B cell (primary cell): ENCODE measurements at regions not wholly inside any gene's neighbourhood (a gene's known extent, or its start where the extent isn't known, plus 50 kb on each side); places are given as distances from the start of the nearest gene placed in this dataset.

Source experiments
- ATAC-seq: fragments of 200-7000 bp; cut with Tn5 transposase; one replicate; pipeline ENCODE4 v1.10.0; 2021; ENCODE audit warnings: low read depth, mild to moderate bottlenecking, moderate number of reproducible peaks, moderate library complexity
- CTCF ChIA-PET: fragments of 350-600 bp; sonication (Branson Sonifier 250); formaldehyde crosslinking; loops from one replicate; lab custom pipeline; 2021; ENCODE audit warnings: antibody characterized with exemption, inconsistent platforms; lab: Charles Lee
- POLR2A ChIA-PET: fragments of 350-600 bp; sonication (Branson Sonifier 250); formaldehyde crosslinking; loops from one replicate; lab custom pipeline; 2021; ENCODE audit warnings: antibody characterized with exemption; lab: Charles Lee
- DNase-seq: peaks from one replicate; pipeline ENCODE4 v3.0.0; 2013
- H2AFZ ChIP-seq: 2 replicates; pipeline ENCODE4 v1.6.1; 2012; ENCODE audit warnings: mild to moderate bottlenecking, low read depth, low read length; ENCODE audit not compliant: insufficient read depth, poor library complexity, severe bottlenecking
- H3K27ac ChIP-seq, 2 donors: 1 replicate in 1 of 2; 2 replicates in 1 of 2; pipeline ENCODE4 v1.5.1; 2012 to 2013; ENCODE audit warnings: low read length in 2 of 2, mild to moderate bottlenecking in 2 of 2, moderate library complexity in 1 of 2
- H3K27me3 ChIP-seq, 4 experiments: fragments of 200-600 bp in 1 of 4; sonication (generic) in 1 of 4; replicated peaks in 1 of 4; 1 replicate in 2 of 4; 2 replicates in 2 of 4; pipeline versions ENCODE4 v1.6.1 to v1.7.0; 2013 to 2016; ENCODE audit warnings: low read length in 3 of 4, mild to moderate bottlenecking in 2 of 4, mixed read lengths in 1 of 4, moderate library complexity in 1 of 4; ENCODE audit not compliant: insufficient read depth in 4 of 4, control insufficient read depth in 3 of 4; ENCODE audit errors: control extremely low read depth in 1 of 4
- H3K36me3 ChIP-seq, 2 experiments: replicated peaks in 1 of 2; 1 replicate in 1 of 2; 2 replicates in 1 of 2; pipeline versions ENCODE4 v1.6.1 to v1.7.1; 2013; ENCODE audit warnings: low read length in 1 of 2; ENCODE audit not compliant: insufficient read depth in 2 of 2, control insufficient read depth in 1 of 2; ENCODE audit errors: control extremely low read depth in 1 of 2, extremely low read depth in 1 of 2
- H3K4me1 ChIP-seq, 2 donors: fragments of 200-600 bp in 1 of 2; sonication (generic) in 1 of 2; 1 replicate in 1 of 2; 2 replicates in 1 of 2; pipeline versions ENCODE4 v1.5.1 to v1.6.1; 2013 to 2017; ENCODE audit warnings: low read length in 2 of 2; ENCODE audit not compliant: control insufficient read depth in 2 of 2, insufficient read depth in 2 of 2
- H3K4me2 ChIP-seq: replicated peaks from 2 replicates; pipeline ENCODE3; 2012; ENCODE audit warnings: mild to moderate bottlenecking, low read depth, low read length; ENCODE audit not compliant: poor library complexity, severe bottlenecking
- H3K4me3 ChIP-seq, 5 experiments: fragments of 200-600 bp in 1 of 5; sonication (generic) in 1 of 5; 1 replicate in 3 of 5; 2 replicates in 2 of 5; pipeline versions ENCODE4 v1.5.1 to v1.7.0; 2011 to 2016; ENCODE audit warnings: low read length in 4 of 5, mild to moderate bottlenecking in 4 of 5, low read depth in 2 of 5, control low read depth in 1 of 5, moderate library complexity in 1 of 5; ENCODE audit not compliant: insufficient read depth in 1 of 5; ENCODE audit errors: control extremely low read depth in 1 of 5, extremely low read depth in 1 of 5
- H3K79me2 ChIP-seq: fragments of 200-600 bp; sonication (generic); one replicate; pipeline ENCODE4 v1.6.0; 2016; ENCODE audit warnings: low read length; ENCODE audit not compliant: control insufficient read depth, insufficient read depth
- H3K9ac ChIP-seq: fragments of 200-600 bp; sonication (generic); 2 replicates; pipeline ENCODE4 v1.6.1; 2017; ENCODE audit warnings: mild to moderate bottlenecking, low read length, moderate library complexity
- H3K9me3 ChIP-seq, 3 donors: one replicate each; pipeline versions ENCODE4 v1.6.1 to v1.7.1; 2013; ENCODE audit warnings: low read length in 2 of 3; ENCODE audit not compliant: control insufficient read depth in 2 of 3, insufficient read depth in 1 of 3; ENCODE audit errors: control extremely low read depth in 1 of 3
- H4K20me1 ChIP-seq: 2 replicates; pipeline ENCODE4 v1.6.0; 2012; ENCODE audit warnings: mild to moderate bottlenecking, low read length; ENCODE audit not compliant: insufficient read depth, control insufficient read depth, poor library complexity, severe bottlenecking
- H3K27ac Mint-ChIP-seq: one replicate; pipeline ENCODE4 v1.8.0; 2021; ENCODE audit warnings: mixed read lengths
- H3K27me3 Mint-ChIP-seq: one replicate; pipeline ENCODE4 v1.8.0; 2021; ENCODE audit warnings: mixed read lengths
- H3K4me1 Mint-ChIP-seq: one replicate; pipeline ENCODE4 v1.8.0; 2021; ENCODE audit warnings: mixed read lengths
- H3K4me3 Mint-ChIP-seq: one replicate; pipeline ENCODE4 v1.8.0; 2021; ENCODE audit warnings: mixed read lengths
- H3K9me3 Mint-ChIP-seq: one replicate; pipeline ENCODE4 v1.8.0; 2022; ENCODE audit warnings: mixed read lengths; ENCODE audit not compliant: insufficient read depth
- EZH2 ChIP-seq: IDR thresholded peaks from 2 replicates; pipeline ENCODE4 v1.6.1; 2012; ENCODE audit warnings: borderline replicate concordance, low read depth, mild to moderate bottlenecking, moderate library complexity, low read length; ENCODE audit not compliant: insufficient read depth, poor library complexity, severe bottlenecking
- WGBS: methylation state at CpG from one replicate; pipeline ENCODE4 v1.1.5; 2013; ENCODE audit warnings: missing lambda C conversion rate; ENCODE audit not compliant: insufficient coverage; 5-methylcytosine and 5-hydroxymethylcytosine counted together
- intact Hi-C: fragments of 100-400 bp; cut with micrococcal nuclease; formaldehyde crosslinking; loops from one replicate; pipeline ENCODE4 v1.10.0; 2022
- TF ChIP-seq, protein P1 (sequence below): fragments of 200-600 bp; IDR thresholded peaks from one replicate; pipeline ENCODE4 v1.8.0; 2022; ENCODE audit warnings: antibody characterized with exemption, mild to moderate bottlenecking

DNA sequence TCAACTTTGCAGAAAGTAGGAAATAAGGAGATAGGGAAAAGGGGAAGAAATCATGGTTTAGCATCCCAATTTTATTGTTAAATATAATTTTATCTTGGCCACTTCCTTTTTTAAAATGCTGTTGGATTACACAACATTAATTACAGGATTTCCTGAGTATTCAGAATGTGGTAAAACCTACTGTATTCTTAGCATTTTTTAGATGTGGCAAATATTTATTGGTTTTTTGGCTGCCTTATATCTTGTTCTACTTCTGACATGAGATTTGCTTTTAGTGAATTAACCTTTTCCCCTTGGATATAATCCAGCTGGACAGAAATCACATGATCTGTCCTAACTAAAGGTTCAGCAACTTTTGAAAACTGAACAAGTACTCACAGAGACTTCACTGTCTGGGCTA lies 104.9 kb downstream of the PTGS2 start:
- H3K9ac ChIP-seq: no peak overlapping the region
- no peak for TF ChIP-seq EZH2
- TF ChIP-seq, protein P1, sequence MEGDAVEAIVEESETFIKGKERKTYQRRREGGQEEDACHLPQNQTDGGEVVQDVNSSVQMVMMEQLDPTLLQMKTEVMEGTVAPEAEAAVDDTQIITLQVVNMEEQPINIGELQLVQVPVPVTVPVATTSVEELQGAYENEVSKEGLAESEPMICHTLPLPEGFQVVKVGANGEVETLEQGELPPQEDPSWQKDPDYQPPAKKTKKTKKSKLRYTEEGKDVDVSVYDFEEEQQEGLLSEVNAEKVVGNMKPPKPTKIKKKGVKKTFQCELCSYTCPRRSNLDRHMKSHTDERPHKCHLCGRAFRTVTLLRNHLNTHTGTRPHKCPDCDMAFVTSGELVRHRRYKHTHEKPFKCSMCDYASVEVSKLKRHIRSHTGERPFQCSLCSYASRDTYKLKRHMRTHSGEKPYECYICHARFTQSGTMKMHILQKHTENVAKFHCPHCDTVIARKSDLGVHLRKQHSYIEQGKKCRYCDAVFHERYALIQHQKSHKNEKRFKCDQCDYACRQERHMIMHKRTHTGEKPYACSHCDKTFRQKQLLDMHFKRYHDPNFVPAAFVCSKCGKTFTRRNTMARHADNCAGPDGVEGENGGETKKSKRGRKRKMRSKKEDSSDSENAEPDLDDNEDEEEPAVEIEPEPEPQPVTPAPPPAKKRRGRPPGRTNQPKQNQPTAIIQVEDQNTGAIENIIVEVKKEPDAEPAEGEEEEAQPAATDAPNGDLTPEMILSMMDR: no peak
- ATAC-seq (no peak), DNase-seq (no peak)
- CTCF ChIA-PET: no interaction called here
- POLR2A ChIA-PET: no interaction called here
- intact Hi-C loops: no loop called here
- no peak overlapping the region for H3K27ac ChIP-seq
- Mint-ChIP-seq H3K9me3 (no peaks in the 10 kb centered on the region), H3K4me3 (no peak overlapping the region), H3K27ac (no peak overlapping the region), H3K4me1 (no peaks in the 10 kb centered on the region), H3K27me3 (no peaks in the 10 kb centered on the region)
- H3K4me1 ChIP-seq: no peaks in the 10 kb centered on the region
- no peak overlapping the region for H3K4me2 ChIP-seq
- H3K36me3 ChIP-seq: no peaks in the 10 kb centered on the region
- H3K9me3 ChIP-seq: no peaks in the 10 kb centered on the region
- no peaks in the 10 kb centered on the region for H4K20me1 ChIP-seq
- no peak overlapping the region for H3K4me3 ChIP-seq
- H3K79me2 ChIP-seq: no peaks in the 10 kb centered on the region
- no peak overlapping the region for H2AFZ ChIP-seq
- H3K27me3 ChIP-seq: no peaks in the 10 kb centered on the region

DNA sequence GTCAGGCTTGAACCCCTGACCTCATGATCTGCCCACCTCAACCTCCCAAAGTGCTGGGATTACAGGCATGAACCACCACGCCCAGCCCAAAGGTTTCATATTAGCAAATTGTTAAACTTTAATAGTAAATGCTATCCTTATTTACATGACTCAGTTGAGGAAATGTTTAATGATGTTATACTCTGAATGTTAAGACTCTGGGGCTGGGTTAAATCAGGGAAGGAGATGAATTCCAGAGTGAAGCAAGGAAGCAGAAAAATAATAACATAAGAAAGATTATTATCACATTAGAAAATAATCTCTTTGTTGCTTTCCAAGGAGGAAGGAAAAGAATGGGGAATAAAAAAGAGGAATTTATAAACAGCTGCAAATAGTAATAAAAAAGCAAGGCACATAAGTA lies 105.3 kb downstream of the PTGS2 start:
- TF ChIP-seq, protein P1: no peak
- TF ChIP-seq EZH2: no peak
- Mint-ChIP-seq H3K27me3 (no peaks in the 10 kb centered on the region), H3K9me3 (no peaks in the 10 kb centered on the region), H3K27ac (no peak overlapping the region), H3K4me3 (no peak overlapping the region), H3K4me1 (no peaks in the 10 kb centered on the region)
- ChIA-PET POLR2A (no interaction called here), CTCF (no interaction called here)
- Histone ChIP-seq H3K27ac (no peak overlapping the region), H3K4me1 (no peaks in the 10 kb centered on the region), H3K79me2 (no peaks in the 10 kb centered on the region), H4K20me1 (no peaks in the 10 kb centered on the region), H3K36me3 (no peaks in the 10 kb centered on the region), H3K9me3 (no peaks in the 10 kb centered on the region), H3K4me3 (no peak overlapping the region), H3K27me3 (no peaks in the 10 kb centered on the region), H3K9ac (no peak overlapping the region), H2AFZ (no peak overlapping the region), H3K4me2 (no peak overlapping the region)
- DNase-seq (no peak), ATAC-seq (no peak)
- no CpG with 5 or more reads among the region's 1 CpG for WGBS
- intact Hi-C loops: no loop called here
